ENCODE measurements at regions not wholly inside any gene's neighbourhood (a gene's known extent, or its start where the extent isn't known, plus 50 kb on each side); places are given as distances from the start of the nearest gene placed in this dataset.
A peak's percentile ranks its signal among the peaks of the same experiment; 100 is the strongest.

DNA sequence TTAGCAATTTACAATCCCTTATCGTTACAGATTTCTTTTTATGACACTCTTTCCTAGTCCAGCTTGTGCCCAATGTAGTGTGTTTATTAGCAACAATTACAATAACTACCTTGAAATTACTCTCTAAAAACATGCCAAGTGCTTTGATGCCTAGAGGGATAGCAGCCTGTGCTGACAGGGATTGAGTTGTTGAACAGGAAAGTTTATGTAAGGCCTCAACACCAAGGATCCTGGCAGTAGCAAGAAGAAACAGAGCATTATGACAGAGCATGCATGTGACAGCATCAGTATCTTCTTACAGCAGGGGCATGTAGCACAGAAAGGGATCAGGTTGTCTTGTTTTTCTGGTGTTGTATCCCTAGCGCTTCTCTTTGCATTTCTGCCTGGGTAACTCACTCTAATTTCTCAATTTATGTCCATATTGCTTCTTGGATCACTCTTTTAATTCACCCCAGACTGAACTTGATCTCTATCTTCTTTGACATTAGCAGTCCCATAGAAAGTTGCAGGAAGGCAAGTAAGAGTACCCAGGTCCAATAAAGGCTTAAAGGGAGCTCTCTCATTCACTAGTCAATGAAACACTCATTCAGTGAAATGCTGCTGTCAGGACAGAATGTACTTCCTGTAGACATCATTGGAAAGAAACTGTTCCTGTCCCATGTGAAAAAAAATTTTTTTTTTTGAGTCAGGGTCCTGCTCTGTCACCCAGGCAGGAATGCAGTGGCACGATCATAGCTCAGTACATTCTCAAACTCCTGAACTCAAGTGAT, 220.0 kb upstream of the GRIP1 start:
- Histone ChIP-seq H3K9me3 (ENCODE audit: control insufficient read depth, low read depth, low read length) (no peaks in the 10 kb centered on the region), H2AFZ (ENCODE audit: control insufficient read depth, low read length) (no peak overlapping the region), H3K9ac (ENCODE audit: control insufficient read depth, extremely low read depth, insufficient read depth, low read length) (no peak overlapping the region), H3K4me1 (ENCODE audit: control insufficient read depth, extremely low read depth, insufficient read depth, low read length) (no peaks in the 10 kb centered on the region), H3K4me2 (ENCODE audit: control insufficient read depth, extremely low read depth, insufficient read depth, low read depth, low read length) (no peak overlapping the region), H3K27ac (ENCODE audit: control insufficient read depth, insufficient read depth, low read length) (no peak overlapping the region), H3K9me1 (ENCODE audit: control insufficient read depth, extremely low read depth, insufficient read depth, low read length) (no peaks in the 10 kb centered on the region), H3K27me3 (ENCODE audit: control insufficient read depth, extremely low read depth, insufficient read depth, low read length) (no peaks in the 10 kb centered on the region), H3K79me2 (ENCODE audit: control insufficient read depth, insufficient read depth, low read length) (no peaks in the 10 kb centered on the region), H3K4me3 (ENCODE audit: control insufficient read depth in 2 of 3, extremely low read depth in 1 of 3, insufficient read depth in 2 of 3, low read depth in 1 of 3, low read length in 3 of 3) (no peak overlapping the region), H3K36me3 (ENCODE audit: control insufficient read depth in 2 of 2, extremely low read depth in 1 of 2, insufficient read depth in 2 of 2, low read length in 2 of 2) (no peaks in the 10 kb centered on the region), H4K20me1 (ENCODE audit: control insufficient read depth, extremely low read depth, insufficient read depth, low read length) (peaks cover 2% of the 10 kb centered on the region)
- dilution Hi-C loops (cut with MboI; ENCODE audit: extremely low pct_ligation_motif_present, low sequenced_read_pairs), result no loop called here
- FAIRE-seq (peak; percentile 61), DNase-seq (ENCODE audit: low read depth, low spot score) (no peak)
- TF ChIP-seq EZH2 (IDR thresholded peaks at IDR 0.05; ENCODE audit: low read length), result no peak
- TF ChIP-seq, protein P1, sequence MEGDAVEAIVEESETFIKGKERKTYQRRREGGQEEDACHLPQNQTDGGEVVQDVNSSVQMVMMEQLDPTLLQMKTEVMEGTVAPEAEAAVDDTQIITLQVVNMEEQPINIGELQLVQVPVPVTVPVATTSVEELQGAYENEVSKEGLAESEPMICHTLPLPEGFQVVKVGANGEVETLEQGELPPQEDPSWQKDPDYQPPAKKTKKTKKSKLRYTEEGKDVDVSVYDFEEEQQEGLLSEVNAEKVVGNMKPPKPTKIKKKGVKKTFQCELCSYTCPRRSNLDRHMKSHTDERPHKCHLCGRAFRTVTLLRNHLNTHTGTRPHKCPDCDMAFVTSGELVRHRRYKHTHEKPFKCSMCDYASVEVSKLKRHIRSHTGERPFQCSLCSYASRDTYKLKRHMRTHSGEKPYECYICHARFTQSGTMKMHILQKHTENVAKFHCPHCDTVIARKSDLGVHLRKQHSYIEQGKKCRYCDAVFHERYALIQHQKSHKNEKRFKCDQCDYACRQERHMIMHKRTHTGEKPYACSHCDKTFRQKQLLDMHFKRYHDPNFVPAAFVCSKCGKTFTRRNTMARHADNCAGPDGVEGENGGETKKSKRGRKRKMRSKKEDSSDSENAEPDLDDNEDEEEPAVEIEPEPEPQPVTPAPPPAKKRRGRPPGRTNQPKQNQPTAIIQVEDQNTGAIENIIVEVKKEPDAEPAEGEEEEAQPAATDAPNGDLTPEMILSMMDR (optimal IDR thresholded peaks at IDR 0.05 in 1 of 3, IDR thresholded peaks at IDR 0.05 in 1 of 3, conservative IDR thresholded peaks at IDR 0.05 in 1 of 3; ENCODE audit: extremely low read depth in 1 of 3, insufficient read depth in 2 of 3, low read length in 3 of 3), result no peak

DNA sequence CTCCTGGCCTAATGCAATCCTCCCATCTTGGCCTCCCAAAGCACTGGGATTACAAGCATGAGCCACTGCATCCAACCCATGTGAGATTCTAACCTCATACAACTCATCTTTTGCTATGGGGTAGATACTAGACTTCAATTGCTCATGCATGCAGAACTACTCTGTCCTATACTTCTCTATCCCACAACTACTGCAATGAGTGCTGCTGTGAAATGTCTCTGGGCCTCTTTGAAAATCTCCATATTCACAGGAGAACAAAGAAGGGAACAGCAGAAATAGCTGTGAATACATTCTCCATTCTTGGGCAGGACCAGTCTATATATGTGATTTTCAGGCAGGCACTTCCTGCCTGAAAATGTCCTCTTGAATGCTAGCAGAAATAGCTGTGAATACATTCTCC, 220.7 kb upstream of the GRIP1 start:
- FAIRE-seq, result no peak
- no peak overlapping the region for H3K4me3 ChIP-seq (ENCODE audit: control insufficient read depth in 2 of 3, extremely low read depth in 1 of 3, insufficient read depth in 2 of 3, low read depth in 1 of 3, low read length in 3 of 3)
- H4K20me1 ChIP-seq (ENCODE audit: control insufficient read depth, extremely low read depth, insufficient read depth, low read length), result peaks cover 2% of the 10 kb centered on the region
- no peaks in the 10 kb centered on the region for H3K4me1 ChIP-seq (ENCODE audit: control insufficient read depth, extremely low read depth, insufficient read depth, low read length)
- no peak for DNase-seq (ENCODE audit: low read depth, low spot score)
- H3K9ac ChIP-seq (ENCODE audit: control insufficient read depth, extremely low read depth, insufficient read depth, low read length), result no peak overlapping the region
- H3K4me2 ChIP-seq (ENCODE audit: control insufficient read depth, extremely low read depth, insufficient read depth, low read depth, low read length), result no peak overlapping the region
- no peak for TF ChIP-seq EZH2 (IDR thresholded peaks at IDR 0.05; ENCODE audit: low read length)
- TF ChIP-seq, protein P1 (optimal IDR thresholded peaks at IDR 0.05 in 1 of 3, IDR thresholded peaks at IDR 0.05 in 1 of 3, conservative IDR thresholded peaks at IDR 0.05 in 1 of 3; ENCODE audit: extremely low read depth in 1 of 3, insufficient read depth in 2 of 3, low read length in 3 of 3), result no peak
- H3K79me2 ChIP-seq (ENCODE audit: control insufficient read depth, insufficient read depth, low read length), result no peaks in the 10 kb centered on the region
- no peaks in the 10 kb centered on the region for H3K27me3 ChIP-seq (ENCODE audit: control insufficient read depth, extremely low read depth, insufficient read depth, low read length)
- dilution Hi-C loops (cut with MboI; ENCODE audit: extremely low pct_ligation_motif_present, low sequenced_read_pairs), result no loop called here
- no peaks in the 10 kb centered on the region for H3K9me1 ChIP-seq (ENCODE audit: control insufficient read depth, extremely low read depth, insufficient read depth, low read length)
- H3K36me3 ChIP-seq (ENCODE audit: control insufficient read depth in 2 of 2, extremely low read depth in 1 of 2, insufficient read depth in 2 of 2, low read length in 2 of 2), result no peaks in the 10 kb centered on the region
- no peak overlapping the region for H3K27ac ChIP-seq (ENCODE audit: control insufficient read depth, insufficient read depth, low read length)
- no peaks in the 10 kb centered on the region for H3K9me3 ChIP-seq (ENCODE audit: control insufficient read depth, low read depth, low read length)
- H2AFZ ChIP-seq (ENCODE audit: control insufficient read depth, low read length), result no peak overlapping the region

Measured in keratinocyte (primary cell).